ENCODE measurements at regions not wholly inside any gene's neighbourhood (a gene's known extent, or its start where the extent isn't known, plus 50 kb on each side); places are given as distances from the start of the nearest gene placed in this dataset.

GRCh38 chr4:136438645-136439044 lies 1093.6 kb downstream of the PCDH18 start:
- no peak for TF ChIP-seq EZH2 (IDR thresholded peaks at IDR 0.05; ENCODE audit: borderline replicate concordance, low read length)
- TF ChIP-seq CTCF (IDR thresholded peaks at IDR 0.05; ENCODE audit: low read length): no peak

Data from OCI-LY1 (cell line).